GM21423 (cell line): ENCODE measurements at regions not wholly inside any gene's neighbourhood (a gene's known extent, or its start where the extent isn't known, plus 50 kb on each side); places are given as distances from the start of the nearest gene placed in this dataset.

Source experiments
- ATAC-seq: cut with Tn5 transposase; IDR thresholded peaks from one replicate; pipeline ENCODE4 v1.9.1; 2021; ENCODE audit warnings: mild to moderate bottlenecking, moderate library complexity; ENCODE audit not compliant: unreplicated experiment

DNA sequence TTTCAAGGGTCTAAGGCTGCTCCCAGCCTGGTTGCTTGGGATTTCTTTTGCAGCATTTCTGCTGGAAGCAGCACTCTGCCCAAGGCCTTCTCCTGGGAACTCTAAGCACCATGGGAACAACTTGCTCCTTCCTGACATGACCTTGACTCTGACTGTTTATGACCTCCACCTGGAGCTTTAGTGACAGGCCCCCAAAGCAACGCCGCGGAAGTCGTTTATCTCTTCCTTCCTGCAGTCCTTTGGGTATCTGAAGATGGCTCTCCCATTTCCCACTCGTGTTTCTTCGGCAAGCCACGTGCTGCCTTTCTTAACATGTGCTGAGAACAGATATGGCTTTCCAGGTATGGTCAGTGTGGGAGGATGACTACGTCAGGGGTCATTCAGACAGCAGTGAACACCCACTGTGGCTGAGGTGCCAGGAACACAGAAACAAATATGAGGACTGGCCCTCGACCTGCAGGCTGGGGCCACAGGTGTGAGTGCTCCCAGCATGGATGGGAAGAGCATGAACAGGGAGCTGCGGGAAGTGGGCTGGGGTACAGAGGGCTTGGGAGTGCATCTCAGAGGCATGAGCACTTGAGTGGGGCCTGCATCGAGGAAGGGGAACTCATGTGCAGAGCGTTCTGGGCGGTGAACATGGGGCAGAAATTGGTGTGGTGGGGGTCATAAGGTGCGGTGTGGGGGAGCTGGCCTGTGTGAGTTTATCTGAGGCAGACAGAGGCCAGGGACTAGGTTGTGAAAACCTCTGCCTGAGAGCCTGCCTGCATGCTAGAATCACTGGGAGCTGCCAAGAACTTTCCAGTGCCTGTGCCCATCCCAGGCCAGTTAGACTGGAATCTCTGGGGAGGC, 140.5 kb downstream of the TSN start:
- ATAC-seq = no peak

DNA sequence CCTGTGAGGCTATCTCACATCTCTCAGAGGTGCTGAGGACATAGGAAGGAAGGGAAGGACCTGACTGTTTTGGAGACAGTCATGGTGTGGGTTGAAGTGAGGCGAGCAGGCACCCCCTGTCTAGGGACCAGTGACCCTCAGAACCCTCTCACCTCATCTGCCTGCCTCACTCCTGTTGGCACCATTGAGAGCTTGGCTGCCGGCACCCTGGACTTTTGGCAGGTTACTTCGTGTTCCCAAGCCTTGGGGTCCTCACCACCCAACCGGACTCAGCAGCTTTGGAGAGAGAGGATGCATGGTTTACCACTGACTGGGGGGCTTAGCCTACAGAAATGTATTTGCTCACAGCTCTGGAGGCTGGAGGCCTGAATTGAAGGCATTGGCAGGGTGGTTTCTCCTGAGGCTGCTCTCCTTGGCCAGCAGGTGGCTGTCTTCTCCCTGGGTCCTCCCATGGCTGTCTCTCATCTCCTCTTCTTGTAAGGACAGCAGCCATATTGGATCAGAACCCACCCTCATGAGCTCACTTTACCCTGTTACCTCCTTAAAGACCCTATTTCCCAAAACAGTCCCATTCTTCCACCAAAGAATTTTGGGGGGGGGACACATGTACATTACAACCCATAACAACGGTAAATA, 142.0 kb downstream of the TSN start:
- ATAC-seq = peak; percentile 74

DNA sequence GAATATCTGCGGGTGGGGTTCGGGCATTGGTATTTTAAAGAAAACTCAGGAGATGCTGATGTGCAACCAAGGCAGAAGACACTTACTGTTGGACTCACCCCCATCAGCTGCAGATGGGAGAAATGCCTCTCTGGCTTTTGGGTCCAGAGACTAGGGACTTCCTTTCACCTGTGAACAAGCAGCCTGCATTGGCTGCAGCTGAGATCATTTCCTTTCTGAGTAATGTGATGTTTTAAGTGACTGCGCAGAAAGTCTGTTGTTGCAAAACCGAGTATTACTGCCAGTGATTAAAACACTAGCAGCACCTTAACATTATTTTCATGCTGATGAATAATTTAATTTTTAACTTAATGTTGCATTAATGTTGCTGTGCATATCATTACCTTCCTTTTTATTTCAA, 143.0 kb downstream of the TSN start:
- no peak for ATAC-seq

DNA sequence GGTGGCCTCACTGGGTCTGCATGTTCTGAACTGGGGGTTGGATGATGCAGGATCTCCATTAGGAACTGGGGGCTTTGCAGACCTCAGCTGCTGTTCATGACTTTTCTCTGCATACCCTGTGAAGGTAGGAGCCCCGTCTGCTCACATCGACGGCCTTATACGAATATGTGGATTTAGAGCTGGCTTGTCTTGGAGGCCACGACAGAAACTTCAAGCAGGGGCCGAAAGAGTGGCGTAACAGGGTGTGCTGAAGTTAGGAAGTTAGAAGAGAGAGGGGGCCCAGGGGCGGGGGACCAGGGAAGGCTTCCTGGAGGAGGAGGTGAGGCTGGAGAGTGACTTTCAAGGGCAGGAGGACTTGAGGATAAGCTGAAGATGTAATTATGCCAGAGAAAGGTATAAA, 144.9 kb downstream of the TSN start:
- ATAC-seq = no peak

GRCh38 chr2:121902171-121902591, 146.7 kb downstream of the TSN start:
- no peak for ATAC-seq

DNA sequence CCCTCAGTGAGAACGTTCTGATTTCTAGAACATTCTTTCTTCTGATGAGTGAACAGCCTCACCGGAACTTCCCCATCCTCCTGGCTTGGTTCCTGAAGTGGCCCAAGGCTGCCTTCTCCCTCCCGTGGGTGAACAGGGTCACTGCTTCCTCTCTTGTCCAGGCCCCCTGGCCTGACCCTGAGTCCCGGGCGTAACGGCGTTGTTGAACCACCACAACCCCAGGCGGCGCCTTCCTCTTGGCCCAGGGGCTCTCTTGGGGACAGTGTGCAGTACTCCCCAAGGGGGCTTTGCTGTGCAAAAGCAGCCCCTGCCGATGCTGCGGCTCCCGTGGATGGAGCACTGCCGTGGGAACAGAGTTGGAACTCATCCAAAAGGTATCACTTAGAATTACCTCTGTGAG, 147.2 kb downstream of the TSN start:
- no peak for ATAC-seq

- no peak for ATAC-seq
Observed at GRCh38 chr2:121903037-121903689, 147.7 kb downstream of the TSN start.

- ATAC-seq = no peak
Observed at GRCh38 chr2:121904656-121905055, 149.2 kb downstream of the TSN start.

DNA sequence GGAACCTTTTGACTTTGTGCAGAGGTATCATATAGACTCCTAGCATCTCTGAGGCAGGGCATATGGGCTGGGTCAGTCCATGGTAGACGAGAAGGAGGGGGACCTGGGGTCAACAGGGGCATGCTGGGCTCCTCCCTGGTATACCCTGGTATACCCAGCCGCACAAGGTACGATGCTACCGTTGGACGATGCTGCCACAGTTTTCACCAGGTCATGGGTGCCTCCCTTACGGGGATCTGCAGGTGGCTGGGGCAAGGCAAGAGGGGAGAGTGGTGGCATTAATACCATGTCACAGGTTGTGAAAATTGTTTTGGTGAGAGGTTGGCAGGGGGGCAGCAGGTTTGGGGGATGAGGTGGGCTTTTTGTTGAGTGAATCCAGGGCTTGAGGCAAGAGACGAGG, 149.8 kb downstream of the TSN start:
- ATAC-seq = no peak

GRCh38 chr2:121906170-121906569, 150.7 kb downstream of the TSN start:
- ATAC-seq = no peak

GRCh38 chr2:121907928-121908327, 152.5 kb downstream of the TSN start:
- ATAC-seq = no peak

DNA sequence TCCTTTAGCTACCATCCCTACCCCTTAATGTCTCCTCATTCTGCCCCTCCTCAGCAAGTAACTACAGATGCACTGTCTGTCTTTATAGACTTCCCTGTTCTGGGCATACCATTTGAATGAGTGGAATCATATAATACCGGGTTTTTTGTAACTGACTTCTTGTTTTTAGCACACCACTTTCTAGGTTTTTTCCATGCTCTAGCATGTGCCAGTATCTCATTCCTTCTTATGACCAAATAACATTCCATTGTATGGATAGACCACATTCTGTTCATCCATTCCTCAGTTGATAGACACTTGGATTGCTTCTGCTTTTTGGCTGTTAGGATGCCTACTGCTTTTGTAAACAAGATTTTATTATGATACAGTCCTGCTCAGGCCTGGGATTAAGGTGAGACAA, 154.7 kb downstream of the TSN start:
- ATAC-seq = no peak

DNA sequence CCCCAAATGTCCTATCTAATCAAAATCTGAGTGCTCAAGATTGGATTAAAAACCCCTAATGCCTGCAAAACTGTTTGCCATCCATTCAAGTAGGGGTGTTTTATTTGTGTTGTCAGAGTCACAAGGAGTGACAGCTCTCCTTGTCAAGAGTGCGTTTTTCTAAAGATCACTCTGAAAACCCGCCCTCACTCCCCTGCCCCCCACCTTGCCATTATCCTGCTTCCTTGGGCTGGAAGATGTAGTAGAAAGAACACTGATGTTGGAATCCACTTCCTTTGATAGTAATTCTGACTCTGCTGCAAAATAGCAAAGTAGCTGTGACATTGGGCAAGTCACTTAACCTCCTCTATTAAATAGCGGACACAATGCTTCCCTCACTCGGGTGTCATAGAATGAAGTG, 155.6 kb downstream of the TSN start:
- ATAC-seq = no peak

DNA sequence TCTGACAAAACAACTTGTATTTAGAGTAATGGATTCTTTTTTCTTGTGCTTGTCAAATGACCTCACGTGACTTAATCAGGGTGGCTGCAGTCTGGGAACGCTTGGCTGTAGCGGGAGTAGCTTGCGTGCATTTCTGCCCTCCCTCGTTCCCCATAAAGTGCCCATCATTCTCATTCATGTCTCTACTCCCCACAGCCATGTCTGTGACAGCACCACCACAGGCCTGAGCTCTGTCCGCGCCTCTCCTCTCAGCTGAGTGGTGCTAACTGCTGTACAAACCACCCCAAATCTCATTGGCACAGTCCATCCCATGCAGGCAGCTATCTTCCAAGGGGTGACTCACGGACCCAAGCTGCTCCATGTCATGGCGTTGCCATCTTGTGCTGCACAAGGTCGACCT, 161.7 kb downstream of the TSN start:
- ATAC-seq = no peak

GRCh38 chr2:121918231-121918630, 162.8 kb downstream of the TSN start:
- ATAC-seq = no peak

DNA sequence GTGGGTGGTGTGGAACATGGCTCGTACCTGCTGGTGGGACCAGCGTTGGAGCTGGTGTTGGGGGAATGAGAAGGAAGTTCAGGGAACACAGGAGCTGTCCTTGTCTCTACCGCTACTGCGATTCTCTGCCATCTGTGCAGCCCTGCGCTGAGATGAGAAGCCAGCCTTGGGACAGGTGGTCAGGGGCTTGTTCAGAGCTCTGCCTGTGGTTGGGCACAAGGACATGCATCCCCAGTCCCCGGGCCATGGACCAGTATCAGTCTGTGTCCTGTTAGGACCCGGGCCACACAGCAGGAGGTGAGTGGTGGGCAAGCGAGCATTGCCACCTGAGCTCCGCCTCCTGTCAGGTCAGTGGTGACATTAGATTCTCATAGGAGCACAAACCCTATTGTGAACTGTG, 164.4 kb downstream of the TSN start:
- no peak for ATAC-seq

DNA sequence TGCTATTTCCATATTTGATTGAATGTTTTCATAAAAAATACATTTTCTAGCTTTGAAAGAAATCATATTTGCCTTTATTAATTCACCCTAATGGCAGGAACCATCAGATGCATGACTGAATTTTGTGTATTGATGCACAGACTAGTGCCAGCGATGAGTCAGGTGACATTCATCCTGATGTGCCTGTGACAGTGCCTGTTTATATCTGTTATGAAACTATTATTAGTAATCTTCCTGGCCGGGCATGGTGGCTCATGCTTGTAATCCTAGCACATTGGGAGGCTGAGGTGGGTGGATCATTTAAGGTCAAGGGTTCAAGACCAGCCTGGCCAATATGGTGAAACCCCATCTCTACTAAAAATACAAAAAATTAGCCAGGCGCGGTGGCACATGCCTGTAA, 170.0 kb downstream of the TSN start:
- ATAC-seq = no peak

GRCh38 chr2:121943285-121943684, 187.8 kb downstream of the TSN start:
- ATAC-seq = no peak

DNA sequence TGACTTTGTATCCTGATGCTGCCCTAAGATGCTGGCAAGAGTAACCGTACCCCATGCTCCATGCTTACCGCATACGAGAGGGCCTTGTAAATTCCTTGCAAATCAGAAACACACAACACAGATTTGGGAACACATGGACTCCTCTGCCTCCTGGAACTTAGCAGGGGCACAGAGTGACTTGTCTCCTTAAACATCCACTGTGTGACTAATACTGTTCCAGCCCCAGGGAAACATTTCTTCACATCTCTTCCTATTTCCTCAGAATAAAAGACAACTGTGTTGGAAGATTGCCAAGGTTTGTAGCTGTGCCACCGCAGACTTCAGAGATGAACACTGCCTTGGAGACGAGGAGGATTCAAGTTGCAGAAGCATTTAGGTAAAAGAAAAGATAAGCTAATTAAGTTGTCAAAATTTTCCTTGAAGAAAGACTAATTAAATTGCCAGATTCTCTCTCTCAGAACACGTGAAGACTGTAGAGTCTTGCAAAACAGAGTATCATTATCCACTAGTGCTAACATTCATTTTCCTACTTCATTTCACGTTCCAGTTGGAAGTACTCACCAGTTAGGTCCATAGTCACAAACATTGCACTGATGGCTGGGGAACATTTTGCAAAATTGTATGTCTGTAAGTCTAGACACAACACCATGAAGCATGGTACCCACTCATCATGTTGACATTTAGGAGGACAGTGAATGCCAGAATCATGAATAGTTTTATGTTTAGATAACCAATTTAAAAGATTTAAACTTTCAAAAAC, 188.8 kb downstream of the TSN start:
- no peak for ATAC-seq

- ATAC-seq = no peak
Observed at GRCh38 chr2:121947674-121948073, 192.2 kb downstream of the TSN start.

DNA sequence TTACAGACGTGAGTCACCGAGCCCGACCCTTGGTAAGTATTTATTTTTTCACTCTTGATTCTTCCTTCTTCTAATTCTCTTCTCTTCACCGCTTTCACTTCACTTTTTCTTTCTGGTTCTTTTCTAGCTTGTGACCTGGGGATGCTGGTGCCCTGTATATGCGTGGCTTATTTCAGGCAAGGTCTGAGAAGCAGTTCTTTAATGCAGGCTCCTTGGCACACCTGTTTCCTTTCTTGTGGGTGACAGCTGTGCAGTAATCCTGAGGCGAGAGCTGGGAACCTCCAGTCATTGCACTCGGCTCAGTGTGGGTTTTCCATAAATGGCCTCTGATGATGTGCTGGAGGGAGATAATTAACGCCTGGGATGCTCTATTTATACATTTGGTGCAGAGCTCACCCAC, 193.8 kb downstream of the TSN start:
- no peak for ATAC-seq
